HG03159 (cell line): ENCODE measurements at regions not wholly inside any gene's neighbourhood (a gene's known extent, or its start where the extent isn't known, plus 50 kb on each side); places are given as distances from the start of the nearest gene placed in this dataset.

Experiments
- ATAC-seq: cut with Tn5 transposase; IDR thresholded peaks from one replicate; pipeline ENCODE4 v1.9.1; 2021; ENCODE audit warnings: mild to moderate bottlenecking, moderate library complexity; ENCODE audit not compliant: unreplicated experiment

DNA sequence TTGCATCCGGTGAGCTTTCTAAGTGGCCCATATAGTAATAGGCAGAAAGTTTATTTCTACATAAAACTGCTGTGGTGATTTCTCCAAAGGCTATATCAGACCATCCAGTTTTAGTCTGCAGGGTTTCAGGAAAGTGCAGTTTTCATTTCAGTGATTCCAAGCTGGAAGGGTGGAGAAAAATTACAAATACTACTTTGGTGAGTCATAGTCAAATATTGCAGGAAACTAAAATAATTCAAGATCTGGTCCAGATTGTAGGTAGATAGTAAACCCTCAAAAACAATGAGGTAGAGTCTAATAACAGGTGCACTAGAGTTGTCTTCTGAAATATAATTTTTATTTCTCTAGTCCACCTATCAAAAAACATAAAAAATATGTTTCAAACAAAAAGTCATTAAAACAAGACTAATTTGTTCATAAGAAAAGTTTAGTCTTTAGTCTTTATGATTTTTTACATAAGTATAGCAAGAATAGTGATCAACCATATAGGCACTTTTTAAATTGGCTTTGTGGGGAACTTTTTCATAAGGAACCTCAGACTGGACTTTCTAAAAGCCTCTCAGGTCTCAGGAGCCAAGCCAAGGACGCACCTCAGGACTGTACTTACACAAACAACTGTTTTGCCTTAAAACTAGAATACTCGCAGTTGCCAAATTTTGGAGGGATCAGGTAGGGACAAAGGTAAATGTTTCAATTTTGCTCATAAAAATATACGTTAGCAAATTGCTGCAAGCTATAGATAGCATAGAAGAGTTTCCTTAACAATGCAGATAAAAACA is 101.8 kb upstream of the TLR3 start:
- no peak for ATAC-seq

DNA sequence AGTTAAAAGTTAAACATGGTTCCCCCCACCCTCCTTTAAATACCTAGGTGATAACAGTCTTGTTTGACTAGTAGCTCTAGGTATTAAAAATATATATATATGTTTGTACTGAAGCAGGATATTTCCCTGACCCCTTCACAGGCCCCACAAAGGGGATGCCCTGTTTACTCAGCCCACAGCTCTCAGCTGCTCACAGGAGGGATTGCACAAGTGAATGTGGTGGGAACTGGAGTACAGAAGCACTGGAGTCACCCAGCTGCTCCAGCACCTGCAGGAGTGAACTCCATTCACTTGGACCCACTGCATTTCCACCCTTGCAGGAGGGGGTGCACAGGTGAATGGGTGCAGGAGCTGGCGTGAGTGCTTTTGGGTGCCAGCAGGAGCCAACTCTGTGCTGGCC is 99.3 kb upstream of the TLR3 start:
- no peak for ATAC-seq

DNA sequence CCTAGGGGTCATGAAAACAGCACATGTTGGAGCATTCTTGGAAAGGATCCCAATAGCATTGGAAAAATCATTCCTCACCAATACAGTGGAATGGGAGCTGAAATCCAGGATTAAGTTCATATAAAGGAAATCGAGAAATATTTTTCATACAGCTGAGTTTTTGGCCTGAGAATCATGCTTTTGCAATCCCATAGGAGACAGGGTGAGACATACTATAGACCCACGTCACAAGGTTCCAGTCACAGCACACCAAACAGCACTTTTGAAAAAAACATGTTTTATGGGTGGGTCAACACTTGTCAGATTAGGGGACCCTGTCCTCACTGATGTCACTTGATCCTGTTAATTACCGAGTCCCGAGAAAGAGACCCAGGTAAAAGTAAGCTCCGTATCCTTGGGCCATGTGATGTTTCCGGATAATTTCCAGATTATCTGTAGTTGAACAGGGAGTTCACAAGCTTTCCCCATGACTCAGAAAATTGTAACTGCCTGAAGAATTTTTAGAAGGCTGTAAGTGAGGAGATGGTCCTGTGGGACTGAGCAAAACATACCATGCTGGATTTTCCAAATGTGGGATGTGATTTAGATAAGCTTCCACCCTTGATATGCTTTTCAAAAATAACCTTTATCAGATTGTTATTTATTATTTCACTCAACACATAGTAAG is 80.9 kb upstream of the TLR3 start:
- ATAC-seq, result no peak

DNA sequence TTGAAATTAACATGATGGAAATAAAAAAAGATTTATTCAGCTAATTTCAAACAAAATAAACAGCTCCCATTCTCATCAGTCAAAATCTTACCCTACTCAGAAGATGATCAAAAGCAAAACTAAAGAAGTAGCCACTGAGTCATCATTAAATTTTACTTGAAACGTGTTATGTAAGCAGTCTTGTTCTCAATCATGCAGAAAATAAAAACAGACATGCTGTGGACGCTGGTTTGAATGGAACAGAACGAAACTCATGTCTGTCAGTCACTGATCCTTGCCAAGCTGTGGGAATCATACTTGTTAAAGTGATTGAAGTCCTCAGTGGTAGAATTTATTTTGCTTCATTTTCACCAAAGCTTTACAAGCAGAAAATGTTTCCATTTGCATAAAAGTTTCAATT is 77.2 kb upstream of the TLR3 start:
- ATAC-seq, result no peak

DNA sequence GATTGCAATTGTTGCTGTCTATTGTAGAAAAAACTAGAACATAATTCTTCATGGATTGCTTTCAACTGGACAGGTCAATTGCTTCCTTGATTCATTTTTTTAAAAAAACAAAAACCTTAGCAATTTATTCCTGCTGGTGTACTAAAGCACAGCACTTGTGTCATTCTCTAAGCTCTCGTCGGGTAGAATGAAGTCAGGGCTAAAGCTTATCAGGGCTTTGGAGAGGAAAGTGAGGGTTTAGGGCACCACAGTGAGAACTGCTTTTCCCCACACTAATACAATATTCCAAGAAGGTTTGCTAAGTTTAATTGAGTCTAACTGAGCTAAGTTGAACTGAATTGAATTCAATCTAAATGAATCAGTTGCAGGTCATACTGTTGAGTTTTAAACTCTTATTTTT is 76.4 kb upstream of the TLR3 start:
- no peak for ATAC-seq

DNA sequence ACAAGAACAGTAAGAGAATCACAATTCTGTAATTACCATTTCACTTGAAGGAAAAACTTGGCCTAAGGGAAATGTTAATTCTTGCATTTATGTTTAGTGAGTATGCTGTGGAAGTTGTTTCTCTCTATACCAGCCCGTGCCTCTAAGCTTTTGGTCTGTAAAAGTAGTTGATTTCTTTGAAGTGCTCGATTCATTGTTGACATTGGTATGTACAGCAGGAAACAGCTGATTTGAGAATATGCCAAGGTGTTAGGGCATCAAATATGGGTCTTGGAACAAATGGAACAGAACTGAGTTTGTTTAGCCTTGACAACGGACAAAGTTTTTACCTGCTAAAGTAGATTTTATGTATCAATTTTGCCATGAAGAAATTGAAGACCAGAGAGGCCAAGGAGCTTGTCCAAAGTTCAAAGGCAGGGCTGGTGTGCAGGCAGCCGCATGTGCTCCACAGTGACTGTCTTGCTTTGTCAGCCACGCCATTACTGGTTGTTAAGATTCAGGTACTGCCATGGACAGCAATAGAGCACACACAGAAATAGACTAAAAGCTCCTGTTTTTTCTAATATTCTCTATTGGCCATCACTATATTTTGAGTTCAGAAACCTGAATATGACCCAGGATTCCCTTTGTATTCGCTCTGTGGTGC is 75.5 kb upstream of the TLR3 start:
- no peak for ATAC-seq

DNA sequence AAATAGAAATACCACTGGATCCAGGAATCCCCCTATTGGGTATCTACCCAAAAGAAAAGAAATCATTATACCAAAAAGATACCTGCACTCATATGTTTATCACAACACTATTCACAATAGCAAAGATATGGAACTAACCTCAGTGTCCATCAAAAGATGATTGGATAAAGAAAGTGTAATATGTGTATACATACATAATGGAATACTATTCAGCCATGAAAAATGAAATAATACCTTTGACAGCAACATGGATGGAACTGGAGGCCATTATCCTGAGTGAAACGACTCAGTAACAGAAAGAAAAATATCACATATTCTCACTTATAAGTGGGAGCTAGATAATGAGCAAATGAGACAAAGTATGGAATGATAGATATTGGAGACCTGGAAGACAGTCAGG is 74.2 kb upstream of the TLR3 start:
- no peak for ATAC-seq

DNA sequence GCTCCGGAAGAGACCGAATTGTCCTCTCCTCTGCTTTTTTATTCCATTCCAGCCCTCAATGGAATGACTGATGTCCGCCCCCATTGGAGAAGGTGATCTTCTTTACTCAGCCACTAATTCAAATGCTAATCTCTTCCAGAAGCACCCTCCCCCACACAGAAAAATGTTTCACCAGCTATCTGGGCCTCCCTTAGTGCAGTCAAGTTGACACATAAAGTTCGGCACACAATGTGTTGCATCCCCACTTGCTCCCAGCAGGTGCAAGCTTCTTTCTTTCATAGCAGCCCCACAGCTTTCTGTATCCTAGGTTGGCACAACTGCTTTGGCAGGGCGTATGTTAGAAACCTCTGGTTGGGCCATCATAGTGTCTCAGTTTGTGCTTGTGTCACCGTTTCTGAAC is 73.3 kb upstream of the TLR3 start:
- no peak for ATAC-seq

DNA sequence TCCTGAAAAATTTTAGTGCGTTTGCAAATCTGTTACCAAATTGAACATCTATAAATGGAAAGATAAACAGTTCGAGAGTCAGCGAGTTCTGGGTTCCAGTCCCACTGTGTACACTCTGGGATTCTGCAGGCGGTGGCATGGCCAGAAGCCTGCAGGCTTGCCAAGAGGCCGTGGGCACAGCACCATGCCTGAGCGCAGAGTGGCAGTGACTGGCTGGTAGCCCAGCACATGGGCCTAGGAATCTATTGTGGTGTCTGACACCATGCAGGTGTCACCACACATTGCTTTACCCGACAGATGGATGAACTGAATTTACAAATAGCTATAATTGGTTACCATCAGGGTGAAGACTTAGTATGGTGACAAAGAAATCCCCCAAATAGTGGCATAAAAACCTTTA is 71.7 kb upstream of the TLR3 start:
- ATAC-seq, result no peak

DNA sequence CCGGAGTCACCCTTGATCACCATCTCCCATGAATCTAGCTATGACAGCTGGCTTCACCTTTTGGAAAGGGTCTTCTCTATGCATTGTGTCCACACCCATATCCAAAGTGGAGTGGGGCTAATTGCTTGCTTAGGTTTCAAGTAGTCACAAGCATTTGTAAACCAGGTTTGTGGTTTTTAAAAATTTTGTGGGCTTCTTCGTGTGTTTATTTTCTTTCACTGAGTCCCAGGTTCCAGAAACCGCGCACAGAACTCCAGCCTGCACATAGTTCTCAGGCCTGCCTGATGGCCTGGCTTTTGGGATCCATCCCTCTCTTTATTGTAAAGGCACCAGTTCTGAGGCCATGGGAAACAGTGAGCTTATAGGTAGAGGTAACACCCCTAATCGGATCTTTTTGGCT is 70.2 kb upstream of the TLR3 start:
- no peak for ATAC-seq

DNA sequence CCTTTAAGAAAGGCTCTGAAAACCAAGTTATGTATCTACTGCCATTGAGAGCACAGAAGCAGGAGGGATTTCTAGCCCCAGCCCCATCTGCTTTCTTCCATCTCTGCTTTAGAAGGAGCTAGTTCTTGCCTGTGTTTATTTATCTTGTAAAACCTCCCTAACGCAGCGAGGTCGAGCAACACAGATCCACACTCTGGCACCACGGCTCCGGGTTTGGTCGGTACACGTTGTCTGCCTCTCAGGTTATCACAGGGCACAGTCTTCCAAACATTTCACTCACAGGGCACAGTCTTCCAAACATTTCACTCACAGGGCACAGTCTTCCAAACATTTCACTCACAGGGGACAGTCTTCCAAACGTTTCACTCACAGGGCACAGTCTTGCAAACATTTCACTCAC is 69.7 kb upstream of the TLR3 start:
- no peak for ATAC-seq

DNA sequence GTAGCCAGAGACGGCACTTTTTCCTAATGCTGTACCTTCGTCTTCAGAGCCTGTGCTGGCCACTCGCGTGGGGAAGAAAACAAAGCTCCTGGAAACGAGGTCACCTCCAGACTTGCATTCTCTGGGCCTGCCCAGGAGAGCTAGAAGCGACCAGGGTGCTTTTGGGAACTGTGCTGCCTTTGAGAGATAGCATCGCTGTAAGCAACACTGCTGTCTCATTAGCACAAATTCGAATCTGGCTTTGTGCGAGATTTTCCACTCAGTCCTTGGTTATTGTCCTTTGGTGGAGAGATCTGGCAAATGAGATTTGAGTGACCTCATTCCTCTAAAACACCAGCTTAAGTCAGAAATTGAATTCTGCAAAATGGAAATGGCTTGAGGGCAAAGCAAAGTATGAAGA is 66.1 kb upstream of the TLR3 start:
- ATAC-seq, result no peak

DNA sequence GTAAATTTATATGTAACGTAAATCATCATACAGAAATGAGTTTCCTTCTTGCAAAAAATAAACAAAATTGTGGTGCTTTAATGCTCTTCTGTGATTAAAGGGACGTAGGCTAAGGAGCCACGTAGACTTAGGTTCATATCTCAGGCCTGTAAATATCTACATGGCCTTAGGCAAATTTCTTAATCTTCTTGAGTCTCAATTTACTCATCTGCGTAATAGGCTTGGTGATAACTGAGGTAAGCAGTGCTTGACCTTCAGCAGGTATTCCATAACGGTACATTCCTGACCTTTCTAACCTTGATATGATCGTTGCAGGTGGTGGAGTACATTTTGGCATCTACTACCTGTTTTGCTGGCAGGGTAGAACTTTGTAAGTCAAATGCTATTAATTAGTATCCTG is 65.2 kb upstream of the TLR3 start:
- no peak for ATAC-seq

DNA sequence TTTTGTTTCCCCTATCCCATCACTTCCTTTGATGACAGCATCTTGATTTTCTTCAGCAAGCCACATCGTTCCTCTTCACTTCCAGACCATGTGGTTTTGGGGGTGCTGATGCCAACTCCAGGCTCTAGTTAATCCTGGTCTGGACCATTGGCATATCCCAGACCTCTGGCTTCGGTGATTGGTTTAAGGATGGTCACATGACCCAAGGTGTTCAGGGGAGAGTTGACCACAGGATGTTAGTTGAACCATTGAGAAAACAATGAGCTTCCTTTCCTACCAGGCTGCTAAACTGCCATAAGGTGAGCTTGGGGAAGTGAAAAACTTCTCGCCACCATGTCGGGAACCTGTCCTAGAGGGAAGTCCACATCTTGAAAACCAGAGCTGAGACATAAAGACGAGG is 60.9 kb upstream of the TLR3 start:
- ATAC-seq, result no peak

DNA sequence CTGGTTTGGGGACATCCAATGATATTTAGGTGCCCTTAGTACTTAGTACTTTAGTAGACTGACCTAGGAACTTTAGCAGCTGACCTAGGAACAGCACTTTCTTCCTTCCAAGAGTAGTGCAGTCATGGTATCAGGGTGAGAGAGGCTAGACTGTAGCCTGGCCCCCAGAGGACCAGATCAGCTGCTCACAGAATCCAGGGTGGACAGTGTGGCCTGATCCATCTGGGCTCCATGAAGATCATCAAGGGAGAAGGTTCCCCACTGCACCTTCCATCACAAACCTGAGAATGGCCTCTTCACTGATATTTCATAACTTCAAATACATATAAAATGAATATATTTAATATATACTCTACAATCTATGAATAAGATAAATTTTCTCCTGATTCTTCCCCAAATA is 59.0 kb upstream of the TLR3 start:
- ATAC-seq, result no peak

DNA sequence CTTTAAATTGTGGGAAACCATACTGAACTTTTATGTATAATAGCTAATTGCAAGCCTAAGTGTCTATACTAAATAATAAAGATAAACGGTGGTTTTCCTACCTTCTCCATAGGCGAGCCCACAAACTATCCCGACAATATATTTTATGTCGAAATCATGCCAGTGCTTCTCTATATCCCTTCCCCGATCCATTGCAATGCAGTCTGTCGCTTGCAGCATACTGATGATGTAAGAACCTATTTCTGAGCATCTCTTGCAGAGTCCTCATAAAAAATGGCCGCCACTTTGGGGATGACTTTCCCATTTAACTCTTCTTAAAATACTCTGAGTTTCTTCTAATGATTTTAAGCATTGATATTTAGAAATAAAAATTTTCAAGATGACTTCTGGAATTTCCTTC is 58.1 kb upstream of the TLR3 start:
- no peak for ATAC-seq

DNA sequence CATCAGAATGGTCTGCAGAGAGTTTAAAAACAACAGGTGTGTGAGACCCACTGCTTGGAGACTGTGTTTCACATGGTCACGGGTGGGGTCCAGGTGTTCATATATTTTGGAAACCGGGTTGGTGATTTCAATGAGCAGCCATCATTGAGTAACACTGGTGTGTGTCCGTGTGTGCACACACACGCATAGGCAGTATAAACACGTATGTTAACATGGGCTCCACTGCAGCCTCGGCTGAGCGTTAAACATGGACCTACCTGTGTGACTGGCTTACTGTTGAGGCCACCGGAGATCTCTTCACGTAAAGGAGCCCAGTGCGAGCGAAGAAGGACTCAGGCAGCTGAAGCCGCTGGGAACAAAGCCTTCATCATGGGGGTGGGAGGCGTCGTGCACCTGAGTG is 56.9 kb upstream of the TLR3 start:
- ATAC-seq, result no peak

DNA sequence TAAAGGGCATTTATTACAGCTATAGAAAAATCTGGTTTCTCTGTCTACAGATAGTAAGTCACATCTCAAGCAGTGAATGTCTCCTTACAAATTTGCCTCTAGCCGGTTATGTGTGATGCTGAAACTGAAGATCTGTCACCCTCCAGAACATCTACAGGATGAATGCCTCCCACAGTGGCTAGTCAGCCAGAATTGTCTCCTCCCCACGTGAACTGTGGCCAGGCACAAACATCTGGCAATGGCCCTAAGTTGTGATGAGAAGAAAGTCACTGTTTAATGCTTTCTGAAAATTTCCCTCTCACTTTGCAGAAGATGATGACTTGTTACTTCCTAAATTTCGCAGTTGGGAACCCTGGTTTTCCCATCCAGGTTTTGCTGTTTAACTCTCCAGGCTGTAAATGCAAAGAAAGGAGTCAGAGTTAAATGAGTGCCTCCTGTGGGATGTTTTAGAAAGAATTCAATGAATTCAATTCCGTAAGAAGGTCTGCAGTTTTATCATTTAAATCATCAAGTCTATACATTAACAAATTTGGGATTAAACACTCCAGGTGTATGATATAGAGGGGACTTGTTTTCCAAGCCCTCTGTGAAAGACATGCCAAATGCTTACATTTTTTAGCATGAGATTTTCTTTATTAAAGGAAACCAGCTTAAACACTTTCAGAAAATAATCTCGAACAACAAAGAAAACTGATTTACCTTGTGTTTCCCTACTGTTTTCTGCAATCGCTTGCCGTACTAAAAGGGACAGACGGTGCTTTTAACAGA is 55.4 kb upstream of the TLR3 start:
- no peak for ATAC-seq

DNA sequence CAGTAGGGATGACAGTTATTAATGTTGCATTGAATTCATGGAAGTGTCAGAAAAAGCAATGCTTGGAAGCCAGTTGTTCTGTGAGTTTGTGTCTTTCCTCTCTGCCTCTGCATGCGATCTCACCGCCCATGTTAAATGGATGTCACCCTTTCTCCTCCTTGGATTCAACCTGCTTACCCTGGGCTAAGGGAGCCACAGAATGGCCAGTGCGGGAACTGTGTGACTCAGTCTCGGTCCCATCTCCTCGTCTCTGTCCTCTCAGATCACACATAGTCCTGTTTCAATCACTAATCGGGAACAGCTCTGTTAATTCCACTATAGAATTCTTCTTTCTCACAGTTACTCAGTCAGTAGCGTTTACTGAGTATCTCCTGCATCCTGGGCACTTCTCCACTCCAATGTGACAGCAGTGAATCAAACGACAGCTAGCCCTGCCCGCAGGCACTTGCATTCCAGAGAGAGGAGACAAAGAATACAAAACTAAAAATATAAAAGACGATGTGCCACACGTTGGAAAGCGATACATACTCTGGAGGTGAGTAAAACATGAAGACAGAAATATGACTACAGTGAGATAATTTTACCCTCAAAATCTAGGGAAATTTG is 53.6 kb upstream of the TLR3 start:
- no peak for ATAC-seq

DNA sequence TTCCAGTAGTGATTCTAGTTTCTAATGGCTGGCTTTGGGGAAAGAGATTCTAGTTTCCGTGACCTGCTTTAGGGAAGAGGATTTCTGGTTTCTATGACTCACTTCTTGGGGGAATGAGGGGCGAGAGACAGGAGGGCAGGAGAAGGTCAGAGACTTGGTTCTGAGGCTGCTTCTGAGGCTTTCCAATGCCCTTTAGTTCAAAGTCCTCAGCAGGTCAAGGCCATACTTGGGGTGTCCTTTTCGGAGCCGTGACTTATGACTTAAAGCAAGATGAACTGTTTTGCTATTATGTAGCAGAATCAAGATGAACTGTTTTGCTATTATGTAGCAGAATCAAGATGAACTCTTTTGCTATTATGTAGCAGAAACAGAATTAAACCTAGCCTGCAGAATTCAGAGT is 52.2 kb upstream of the TLR3 start:
- ATAC-seq, result no peak

DNA sequence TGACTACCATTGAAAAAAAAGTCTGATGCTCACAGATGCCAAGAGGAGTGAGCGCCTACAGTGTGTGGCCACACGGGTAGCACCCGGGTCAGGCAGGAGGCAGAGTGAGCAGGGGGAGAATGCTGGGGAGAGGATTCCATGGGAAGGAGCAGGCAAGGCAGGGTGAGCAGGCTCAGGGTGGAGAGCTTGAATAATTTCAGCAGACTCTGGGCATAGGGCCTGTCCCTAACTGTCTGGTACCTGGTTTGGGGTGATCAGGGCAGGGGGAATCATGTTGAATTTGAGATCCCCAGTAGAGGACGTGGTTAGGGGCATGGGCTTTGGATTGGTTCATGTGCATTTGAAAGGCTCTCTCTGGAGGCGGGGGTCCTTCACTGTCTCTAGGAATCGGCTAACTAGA is 51.2 kb upstream of the TLR3 start:
- no peak for ATAC-seq
